GM18517 (cell line): ENCODE measurements at regions not wholly inside any gene's neighbourhood (a gene's known extent, or its start where the extent isn't known, plus 50 kb on each side); places are given as distances from the start of the nearest gene placed in this dataset.

Experiments
- ATAC-seq: cut with Tn5 transposase; IDR thresholded peaks from one replicate; pipeline ENCODE4 v1.9.1; 2021; ENCODE audit warnings: mild to moderate bottlenecking, moderate library complexity; ENCODE audit not compliant: unreplicated experiment

DNA sequence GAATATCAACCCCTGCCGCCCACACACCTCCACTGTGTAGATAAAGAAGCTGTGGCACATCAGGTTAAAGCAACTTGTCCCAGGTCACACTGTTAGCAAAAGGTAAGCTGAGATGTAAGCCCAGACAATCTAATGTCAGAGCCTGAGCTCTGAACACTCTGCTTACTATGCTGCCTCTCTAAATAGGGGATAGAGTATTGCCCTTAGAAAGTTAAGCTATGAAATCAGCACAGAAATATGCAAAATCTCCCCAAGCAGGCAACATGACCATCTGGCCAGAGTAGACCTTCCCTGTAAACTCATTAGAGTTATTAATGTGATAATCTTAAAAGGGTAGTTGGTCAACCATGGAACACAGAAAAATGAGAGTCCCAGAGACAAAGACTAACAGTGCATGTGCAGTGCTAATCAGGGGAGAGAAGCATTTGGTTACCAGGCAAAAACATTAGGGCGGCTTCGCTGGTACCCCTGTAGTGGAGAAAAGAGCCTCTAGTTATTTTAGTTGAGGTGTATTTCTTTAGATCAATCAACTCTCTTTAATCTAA is 171.0 kb downstream of the BTG1 start:
- no peak for ATAC-seq

GRCh38 chr12:91973813-91974212 is 171.8 kb downstream of the BTG1 start:
- ATAC-seq: no peak

DNA sequence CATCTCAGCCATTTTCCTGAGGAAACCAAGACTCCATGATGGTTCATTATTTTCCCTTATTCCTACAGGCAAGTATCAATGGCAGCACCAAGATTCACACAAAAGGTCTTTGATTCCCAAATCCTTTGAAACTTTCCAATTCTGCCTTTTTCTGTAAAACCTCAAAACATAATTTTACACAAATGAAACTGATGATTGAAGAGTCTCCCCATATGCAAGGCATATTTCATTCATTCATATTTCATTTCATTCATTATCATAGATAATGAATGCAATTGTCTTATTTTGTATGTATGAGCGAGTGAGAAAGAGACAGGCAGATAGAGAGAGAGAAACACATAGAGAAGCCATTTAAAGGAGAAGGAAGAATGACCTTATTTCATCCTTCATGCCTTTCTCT is 172.8 kb downstream of the BTG1 start:
- ATAC-seq: no peak

DNA sequence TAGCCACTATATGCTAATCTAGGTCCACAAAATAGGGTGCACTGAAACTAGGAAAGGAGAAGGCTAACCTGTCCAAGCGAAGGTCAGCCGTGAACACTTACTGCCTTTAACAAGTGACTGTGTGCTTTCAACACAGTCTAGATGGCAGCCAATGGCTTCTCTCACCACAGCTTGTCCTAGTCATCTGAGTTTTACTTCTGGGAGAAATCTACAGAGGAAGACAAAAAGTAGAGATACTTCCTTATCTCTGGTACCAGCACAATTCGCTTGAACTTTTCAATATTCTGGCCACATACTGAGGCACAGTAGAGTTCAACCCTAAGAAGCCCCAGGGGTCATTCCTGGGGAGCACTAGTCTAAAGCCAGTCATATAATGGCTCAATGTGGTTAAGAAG is 176.9 kb downstream of the BTG1 start:
- no peak for ATAC-seq

DNA sequence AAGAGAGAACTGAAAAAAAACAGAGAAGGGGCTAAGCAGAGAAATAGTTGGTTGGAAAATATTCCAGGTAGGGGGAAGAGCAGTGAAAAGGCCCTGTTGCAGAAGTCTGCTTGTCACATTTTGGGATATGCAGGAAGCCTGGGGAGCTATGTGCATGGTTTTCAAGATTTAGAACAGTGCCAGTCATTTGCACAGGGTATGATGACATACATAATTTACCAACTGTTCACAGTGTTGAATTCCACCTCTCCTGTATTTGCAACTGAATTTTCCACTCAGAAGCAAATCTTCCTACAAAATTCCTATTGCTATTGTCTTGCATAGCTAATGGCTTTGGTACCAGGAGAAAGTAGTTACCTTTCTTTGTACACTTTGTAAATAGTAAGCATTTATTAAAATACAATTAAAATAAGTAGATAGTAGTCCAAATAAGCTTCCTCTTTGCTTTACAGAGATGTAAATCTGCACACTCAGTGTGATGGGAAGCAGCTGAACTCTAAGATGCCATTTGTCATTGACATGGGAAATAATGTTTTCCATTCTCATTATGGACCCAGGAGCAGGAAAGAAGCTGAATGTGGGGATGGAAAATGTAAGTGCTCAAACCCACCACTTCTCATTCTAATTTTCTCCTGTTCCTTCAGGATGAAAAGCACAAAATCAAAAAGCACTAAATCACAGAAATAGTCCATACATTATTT is 177.4 kb downstream of the BTG1 start:
- ATAC-seq: no peak

DNA sequence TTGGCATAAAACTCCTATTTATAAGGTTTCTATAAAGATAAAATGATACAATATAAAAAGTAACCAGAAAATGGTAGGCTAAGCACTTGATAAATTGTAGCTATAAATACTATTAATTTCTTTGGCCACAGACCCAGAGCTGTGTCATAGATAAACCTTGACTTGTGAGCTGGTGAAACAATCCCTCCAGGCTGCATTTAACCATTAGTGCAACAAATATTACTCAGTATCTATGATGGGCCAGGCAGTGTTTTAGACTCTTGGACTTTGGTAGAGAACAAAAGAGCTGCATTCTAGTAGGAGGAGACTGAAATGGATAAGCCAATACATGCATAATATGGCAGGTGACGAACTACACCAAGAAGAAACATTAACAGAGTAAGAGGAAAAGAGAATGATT is 178.1 kb downstream of the BTG1 start:
- no peak for ATAC-seq

GRCh38 chr12:91965781-91966180 is 179.9 kb downstream of the BTG1 start:
- no peak for ATAC-seq

DNA sequence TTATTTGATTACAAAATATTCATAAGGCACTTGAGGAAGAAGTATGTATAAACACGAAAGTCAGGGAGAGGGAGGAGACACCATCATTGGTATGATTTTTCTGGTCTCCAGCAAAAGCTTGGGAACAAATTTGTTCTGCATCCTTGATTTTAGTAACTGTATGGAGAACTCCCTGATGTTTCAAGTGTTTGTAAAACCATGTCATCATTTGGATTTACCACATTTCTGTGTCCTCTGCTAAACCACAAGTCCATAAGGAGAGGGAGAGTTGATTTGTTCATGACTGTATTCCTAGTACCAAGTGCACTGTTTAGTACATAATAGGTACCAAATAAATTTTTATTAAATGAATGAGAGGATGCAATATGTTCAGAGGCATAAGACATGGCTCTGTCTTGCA is 181.1 kb downstream of the BTG1 start:
- no peak for ATAC-seq

DNA sequence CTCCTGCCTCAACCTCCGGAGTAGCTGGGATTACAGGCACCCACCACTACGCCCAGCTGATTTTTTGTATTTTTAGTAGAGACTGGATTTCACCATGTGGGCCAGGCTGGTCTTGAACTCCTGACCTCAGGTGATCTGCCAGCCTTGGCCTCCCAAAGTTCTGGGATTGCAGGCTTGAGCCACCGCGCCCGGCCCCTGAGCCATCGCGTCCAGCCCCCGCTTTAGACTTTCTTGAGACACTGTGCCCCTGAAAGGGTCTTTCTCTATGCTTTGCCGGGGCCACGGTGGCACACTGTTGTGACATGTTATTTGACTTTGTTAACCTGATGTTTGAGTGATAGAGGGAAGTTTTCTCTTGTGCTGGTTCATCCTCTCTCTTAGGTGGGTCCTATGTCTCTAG is 186.4 kb downstream of the BTG1 start:
- ATAC-seq: no peak

DNA sequence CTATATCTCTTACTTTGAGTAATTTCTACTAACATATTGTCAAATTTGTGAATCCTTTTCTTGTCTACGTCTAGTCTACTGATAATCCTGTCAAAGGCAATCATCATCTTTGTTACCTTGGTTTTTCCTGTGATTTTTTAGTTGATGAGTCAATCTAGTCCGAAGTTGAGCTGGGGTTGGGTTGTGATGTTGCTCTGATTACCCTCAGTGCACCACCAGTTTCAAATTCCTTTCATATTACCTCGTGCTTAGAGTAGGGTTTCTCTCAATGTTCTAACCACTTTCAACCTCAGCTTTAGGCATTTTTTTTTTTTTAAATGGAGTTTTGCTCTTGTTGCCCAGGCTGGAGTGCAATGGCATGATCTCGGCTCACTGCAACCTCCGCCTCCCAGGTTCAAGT is 186.8 kb downstream of the BTG1 start:
- no peak for ATAC-seq

GRCh38 chr12:91954747-91955146 is 190.9 kb downstream of the BTG1 start:
- no peak for ATAC-seq

- ATAC-seq: no peak
These were observed 191.3 kb downstream of the BTG1 start for GRCh38 chr12:91954326-91954725.

DNA sequence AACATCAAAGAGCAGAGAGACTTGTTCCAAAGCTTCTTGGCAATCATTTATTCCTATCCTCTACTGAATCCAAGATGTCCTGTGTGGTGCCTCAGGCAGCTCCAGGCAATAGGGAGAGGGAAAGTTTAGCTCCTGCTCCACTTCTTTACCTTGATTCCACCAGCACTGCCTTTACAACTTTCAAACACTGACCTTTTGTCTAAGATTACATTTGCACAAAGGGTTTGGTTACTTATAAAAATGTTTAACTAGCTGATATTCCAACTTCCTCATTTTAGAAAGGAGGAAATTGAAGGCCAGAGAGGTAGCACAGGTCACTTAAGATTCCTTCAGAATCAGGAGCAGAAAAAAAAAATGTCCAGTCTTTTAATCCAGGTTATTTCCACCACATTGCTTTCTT is 192.7 kb downstream of the BTG1 start:
- ATAC-seq: no peak

GRCh38 chr12:91951571-91951970 is 194.1 kb downstream of the BTG1 start:
- no peak for ATAC-seq

- no peak for ATAC-seq
These were observed 197.1 kb downstream of the BTG1 start for GRCh38 chr12:91948504-91948903.

DNA sequence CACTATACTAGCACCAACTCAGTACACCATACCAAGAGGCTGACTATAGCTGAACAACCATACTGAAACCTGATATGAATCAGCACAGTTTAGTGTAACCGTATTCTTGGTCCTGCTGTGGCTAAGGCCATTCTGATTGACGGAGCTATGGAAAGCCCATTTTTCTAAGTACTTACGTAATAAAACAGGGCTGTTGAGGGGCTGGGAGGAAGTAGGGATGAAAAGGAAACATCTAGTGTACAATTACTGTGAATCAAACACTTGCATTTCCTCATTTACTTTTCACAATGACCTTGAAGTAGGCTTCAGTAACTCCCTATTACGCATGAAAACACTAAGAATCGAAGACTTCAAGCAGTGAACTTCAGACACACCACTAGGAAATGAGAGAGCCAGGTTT is 198.2 kb downstream of the BTG1 start:
- ATAC-seq: no peak

DNA sequence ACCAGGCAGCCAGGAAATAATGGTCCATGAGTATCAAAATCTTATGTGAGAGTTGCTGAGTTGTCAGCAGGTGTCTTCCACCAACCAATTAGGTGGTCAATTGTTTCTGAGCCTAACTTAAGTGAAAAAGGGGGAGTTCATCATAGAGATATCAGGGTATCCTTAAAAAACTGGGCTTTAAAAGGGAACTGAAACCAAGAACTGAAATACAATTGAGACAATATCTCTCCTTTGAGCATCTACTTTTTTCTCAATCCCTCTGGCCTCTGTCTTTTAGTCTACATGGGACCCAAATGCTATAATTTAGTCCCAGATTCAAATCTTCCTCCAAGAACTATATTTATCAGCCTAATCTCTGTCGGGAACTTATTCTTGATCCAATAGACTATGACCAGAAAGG is 201.0 kb downstream of the BTG1 start:
- no peak for ATAC-seq

- ATAC-seq: no peak
These were observed 204.6 kb downstream of the BTG1 start for GRCh38 chr12:91940826-91941570.

GRCh38 chr12:91940322-91940721 is 205.3 kb downstream of the BTG1 start:
- ATAC-seq: no peak

DNA sequence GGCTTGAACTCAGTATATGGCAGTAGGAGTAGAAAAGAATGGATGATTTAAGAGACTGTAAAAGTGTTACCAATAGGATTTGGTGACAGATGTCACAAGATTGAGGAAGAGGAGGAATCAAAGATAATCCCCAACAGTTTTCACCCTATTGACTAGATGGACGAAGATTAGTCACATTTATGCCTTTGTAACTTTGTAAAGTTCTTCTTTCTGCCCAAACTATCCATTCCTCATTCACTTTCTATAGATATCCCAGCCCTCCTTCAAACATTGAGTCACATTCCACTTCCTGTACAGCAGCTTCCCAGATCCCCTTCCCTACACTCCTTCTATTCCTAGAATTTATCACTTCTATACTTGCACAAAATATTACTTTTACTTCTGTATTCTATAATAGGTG is 207.9 kb downstream of the BTG1 start:
- no peak for ATAC-seq

GRCh38 chr12:91937009-91937408 is 208.6 kb downstream of the BTG1 start:
- ATAC-seq: no peak

DNA sequence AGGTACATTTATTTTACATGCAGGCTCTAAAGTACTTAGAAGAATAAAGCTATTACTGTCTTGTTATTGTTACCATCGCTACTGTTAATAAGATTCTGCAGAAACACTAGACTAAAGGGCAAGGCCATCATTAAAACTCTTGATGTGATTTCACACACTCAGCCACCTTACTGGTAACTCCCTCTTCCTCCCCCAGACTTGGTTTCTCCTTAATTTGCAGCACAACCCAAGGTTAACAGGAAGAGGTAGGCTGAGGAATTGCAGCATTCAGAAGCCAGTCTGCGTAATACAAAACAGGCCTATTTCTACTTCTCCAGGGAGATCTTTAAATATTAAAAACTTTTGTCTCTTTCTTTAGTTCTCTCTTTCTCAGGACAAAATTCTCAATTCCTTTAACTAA is 210.3 kb downstream of the BTG1 start:
- ATAC-seq: no peak
